Kidney (tissue), 13 donors: ENCODE measurements at regions not wholly inside any gene's neighbourhood (a gene's known extent, or its start where the extent isn't known, plus 50 kb on each side); places are given as distances from the start of the nearest gene placed in this dataset.

Experiments used
- DNase-seq, 5 donors: peaks; one replicate each; pipeline ENCODE4 v3.0.0-alpha.2; 2013 to 2020
- FAIRE-seq: peaks from 2 replicates; lab custom pipeline; 2012; peaks lifted over from hg19 to GRCh38; lab: Jason Lieb, UNC
- H3K27ac ChIP-seq, 2 donors: one replicate each; pipeline ENCODE4 v1.7.0; 2013; ENCODE audit warnings: low read depth in 2 of 2, low read length in 2 of 2, inconsistent platforms in 1 of 2
- H3K27me3 ChIP-seq: one replicate; pipeline ENCODE4 v1.7.1; 2013; ENCODE audit warnings: low read length, inconsistent platforms; ENCODE audit not compliant: control insufficient read depth, insufficient read depth
- H3K36me3 ChIP-seq, 3 donors: one replicate each; pipeline versions ENCODE4 v1.7.0 to v1.7.1; 2013; ENCODE audit warnings: low read length in 3 of 3, control low read depth in 1 of 3, inconsistent platforms in 1 of 3; ENCODE audit not compliant: insufficient read depth in 3 of 3, control insufficient read depth in 2 of 3
- H3K4me1 ChIP-seq, 3 donors: one replicate each; pipeline versions ENCODE4 v1.7.0 to v1.7.1; 2013; ENCODE audit warnings: low read length in 3 of 3, inconsistent platforms in 1 of 3, low read depth in 1 of 3; ENCODE audit not compliant: control insufficient read depth in 2 of 3, insufficient read depth in 2 of 3
- H3K4me3 ChIP-seq, 3 donors: one replicate each; pipeline versions ENCODE4 v1.7.0 to v1.8.1; 2013; ENCODE audit warnings: low read length in 3 of 3, control low read depth in 1 of 3, inconsistent platforms in 1 of 3
- H3K9ac ChIP-seq, 3 donors: one replicate each; pipeline versions ENCODE4 v1.7.0 to v1.7.1; 2013; ENCODE audit warnings: low read length in 3 of 3, control low read depth in 1 of 3, inconsistent platforms in 1 of 3
- H3K9me3 ChIP-seq, 3 donors: one replicate each; pipeline versions ENCODE4 v1.7.0 to v1.7.1; 2013; ENCODE audit warnings: low read length in 3 of 3, control low read depth in 1 of 3, inconsistent platforms in 1 of 3; ENCODE audit not compliant: control insufficient read depth in 2 of 3, insufficient read depth in 1 of 3
- CTCF ChIP-seq: IDR thresholded peaks from 3 replicates; pipeline ENCODE4 v1.5.1; 2012; ENCODE audit warnings: mild to moderate bottlenecking, moderate library complexity, borderline replicate concordance; ENCODE audit not compliant: insufficient read depth; ENCODE audit errors: extremely low read depth
- intact Hi-C: fragments of 100-400 bp; cut with DNase I; formaldehyde crosslinking; loops from one replicate; pipeline ENCODE4 v1.11.1; 2022
- donor health status: control.
- donor health status: control.
- donor health status: control.
- donor health status: control.
- donor health status: control.
- donor health status: DM: yes; HTN: yes; CAD: no.
- donor health status: Normal renal cell carcinoma (clear cell type).

- intact Hi-C loops = no loop called here
- Histone ChIP-seq H3K27ac (no peak overlapping the region), H3K27me3 (no peaks in the 10 kb centered on the region), H3K9ac (no peak overlapping the region), H3K9me3 (peaks cover 0 to 3% (median 0%) of the 10 kb centered on the region in 3 donors), H3K4me3 (no peak overlapping the region), H3K36me3 (no peaks in the 10 kb centered on the region), H3K4me1 (no peaks in the 10 kb centered on the region)
- DNase-seq (no peak), FAIRE-seq (no peak)
- TF ChIP-seq CTCF = no peak
Measured at GRCh38 chr3:79947957-79948356, 180.2 kb upstream of the ROBO1 start.

- no peak overlapping the region for H3K9ac ChIP-seq
- FAIRE-seq = no peak
- H3K9me3 ChIP-seq = peaks cover 0 to 3% (median 0%) of the 10 kb centered on the region in 3 donors
- intact Hi-C loops = no loop called here
- no peaks in the 10 kb centered on the region for H3K36me3 ChIP-seq
- no peaks in the 10 kb centered on the region for H3K4me1 ChIP-seq
- no peak for TF ChIP-seq CTCF
- H3K4me3 ChIP-seq = no peak overlapping the region
- H3K27ac ChIP-seq = no peak overlapping the region
- DNase-seq = no peak
- H3K27me3 ChIP-seq = no peaks in the 10 kb centered on the region
Measured at GRCh38 chr3:79947469-79947868, 179.7 kb upstream of the ROBO1 start.

DNA sequence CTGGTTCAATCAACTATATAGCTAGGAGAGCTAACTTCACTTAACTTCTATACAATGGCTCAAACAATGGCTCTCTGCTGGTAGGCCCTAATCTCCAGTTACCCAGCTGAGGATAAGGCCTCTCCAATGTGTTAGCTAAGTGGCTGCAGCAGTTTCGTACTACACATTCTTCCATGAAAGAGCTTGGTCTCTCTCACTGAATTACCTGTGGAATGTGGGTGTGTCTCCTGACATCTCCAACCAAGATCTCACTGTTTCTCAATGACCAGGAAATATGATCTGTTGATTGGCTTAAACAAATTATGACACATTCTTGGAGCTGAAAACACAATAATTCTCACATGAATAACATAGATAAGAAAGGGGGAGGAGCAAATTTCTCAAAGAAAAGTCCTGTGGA lies 169.8 kb upstream of the ROBO1 start:
- no peak overlapping the region for H3K9ac ChIP-seq
- DNase-seq (no peak), FAIRE-seq (no peak)
- H3K4me3 ChIP-seq = no peak overlapping the region
- TF ChIP-seq CTCF = no peak
- H3K36me3 ChIP-seq = no peaks in the 10 kb centered on the region
- no peak overlapping the region for H3K27ac ChIP-seq
- no peaks in the 10 kb centered on the region for H3K27me3 ChIP-seq
- no peaks in the 10 kb centered on the region for H3K4me1 ChIP-seq
- intact Hi-C loops = no loop called here
- no peaks in the 10 kb centered on the region for H3K9me3 ChIP-seq

- intact Hi-C loops = no loop called here
- no peak overlapping the region for H3K4me3 ChIP-seq
- no peaks in the 10 kb centered on the region for H3K9me3 ChIP-seq
- no peaks in the 10 kb centered on the region for H3K4me1 ChIP-seq
- DNase-seq = peak in 1 of 5 donors; percentile 60
- FAIRE-seq = no peak
- no peak overlapping the region for H3K9ac ChIP-seq
- H3K27ac ChIP-seq = no peak overlapping the region
- no peak for TF ChIP-seq CTCF
- no peaks in the 10 kb centered on the region for H3K27me3 ChIP-seq
- H3K36me3 ChIP-seq = no peaks in the 10 kb centered on the region
Measured at GRCh38 chr3:79930196-79930595, 162.4 kb upstream of the ROBO1 start.
